HCT116 (cell line): ENCODE measurements at regions not wholly inside any gene's neighbourhood (a gene's known extent, or its start where the extent isn't known, plus 50 kb on each side); places are given as distances from the start of the nearest gene placed in this dataset.

Experiments
- ZNF274 ChIP-seq: fragments of 200-500 bp; sonication (Bioruptor generic); IDR thresholded peaks from 2 replicates; pipeline ENCODE4 v1.6.1; 2014; ENCODE audit warnings: mild to moderate bottlenecking, low read depth, low read length, inconsistent platforms
- TF ChIP-seq, protein P1 (sequence below), 3 experiments: fragments of 200-600 bp in 1 of 3; sonication (generic) in 1 of 3; IDR thresholded peaks in 2 of 3; conservative IDR thresholded peaks in 1 of 3; 2 replicates each; pipeline ENCODE4 v1.5.1; 2012 to 2017; ENCODE audit warnings: low read depth in 2 of 3, low read length in 2 of 3, antibody characterized with exemption in 1 of 3, borderline replicate concordance in 1 of 3, control low read depth in 1 of 3, mild to moderate bottlenecking in 1 of 3, mixed read lengths in 1 of 3, mixed run types in 1 of 3, moderate library complexity in 1 of 3; ENCODE audit not compliant: insufficient read depth in 1 of 3

DNA sequence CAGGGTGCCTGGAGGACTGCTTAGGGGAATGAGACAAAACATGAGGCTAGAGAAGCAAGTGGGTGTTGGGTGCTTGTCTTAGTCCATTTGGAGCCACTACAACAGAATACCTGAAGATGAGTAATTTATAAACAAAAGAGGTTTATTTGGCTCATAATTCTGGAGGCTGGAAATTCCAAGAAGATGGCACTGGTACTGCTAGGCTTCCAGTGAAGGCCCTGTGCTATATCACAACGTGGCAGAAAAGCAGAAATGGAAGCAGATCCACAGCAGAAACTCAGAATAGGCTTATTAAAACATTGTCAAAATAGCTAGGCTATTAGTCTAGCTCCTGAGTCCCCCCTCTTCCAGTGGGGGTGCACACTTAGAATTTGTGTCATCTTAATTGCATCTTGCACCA lies 701.7 kb downstream of the RWDD3 start:
- TF ChIP-seq ZNF274, result no peak
- TF ChIP-seq, protein P1, sequence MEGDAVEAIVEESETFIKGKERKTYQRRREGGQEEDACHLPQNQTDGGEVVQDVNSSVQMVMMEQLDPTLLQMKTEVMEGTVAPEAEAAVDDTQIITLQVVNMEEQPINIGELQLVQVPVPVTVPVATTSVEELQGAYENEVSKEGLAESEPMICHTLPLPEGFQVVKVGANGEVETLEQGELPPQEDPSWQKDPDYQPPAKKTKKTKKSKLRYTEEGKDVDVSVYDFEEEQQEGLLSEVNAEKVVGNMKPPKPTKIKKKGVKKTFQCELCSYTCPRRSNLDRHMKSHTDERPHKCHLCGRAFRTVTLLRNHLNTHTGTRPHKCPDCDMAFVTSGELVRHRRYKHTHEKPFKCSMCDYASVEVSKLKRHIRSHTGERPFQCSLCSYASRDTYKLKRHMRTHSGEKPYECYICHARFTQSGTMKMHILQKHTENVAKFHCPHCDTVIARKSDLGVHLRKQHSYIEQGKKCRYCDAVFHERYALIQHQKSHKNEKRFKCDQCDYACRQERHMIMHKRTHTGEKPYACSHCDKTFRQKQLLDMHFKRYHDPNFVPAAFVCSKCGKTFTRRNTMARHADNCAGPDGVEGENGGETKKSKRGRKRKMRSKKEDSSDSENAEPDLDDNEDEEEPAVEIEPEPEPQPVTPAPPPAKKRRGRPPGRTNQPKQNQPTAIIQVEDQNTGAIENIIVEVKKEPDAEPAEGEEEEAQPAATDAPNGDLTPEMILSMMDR (IDR thresholded peaks at IDR 0.05 in 2 of 3, conservative IDR thresholded peaks at IDR 0.05 in 1 of 3; ENCODE audit: borderline replicate concordance in 1 of 3, insufficient read depth in 1 of 3, low read depth in 2 of 3, low read length in 2 of 3), result no peak
